Astrocyte of the spinal cord (primary cell): ENCODE measurements at regions not wholly inside any gene's neighbourhood (a gene's known extent, or its start where the extent isn't known, plus 50 kb on each side); places are given as distances from the start of the nearest gene placed in this dataset.

Experiments
- DNase-seq: peaks from one replicate; pipeline ENCODE4 v3.0.0; 2011; ENCODE audit warnings: low read depth, low spot score
- H3K4me3 ChIP-seq: 2 replicates; pipeline ENCODE4 v1.5.1; 2011; ENCODE audit warnings: low read depth, mild to moderate bottlenecking, low read length, moderate library complexity
- in situ Hi-C: cut with HindIII; loops from 2 replicates; pipeline ENCODE4 v1.10.0; 2017; ENCODE audit warnings: low sequenced_read_pairs
- TF ChIP-seq, protein P1 (sequence below): IDR thresholded peaks from 2 replicates; pipeline ENCODE4 v1.5.1; 2012; ENCODE audit warnings: low read depth, mild to moderate bottlenecking, low read length, inconsistent platforms

- no peak for DNase-seq
- H3K4me3 ChIP-seq: no peak overlapping the region
- TF ChIP-seq, protein P1, sequence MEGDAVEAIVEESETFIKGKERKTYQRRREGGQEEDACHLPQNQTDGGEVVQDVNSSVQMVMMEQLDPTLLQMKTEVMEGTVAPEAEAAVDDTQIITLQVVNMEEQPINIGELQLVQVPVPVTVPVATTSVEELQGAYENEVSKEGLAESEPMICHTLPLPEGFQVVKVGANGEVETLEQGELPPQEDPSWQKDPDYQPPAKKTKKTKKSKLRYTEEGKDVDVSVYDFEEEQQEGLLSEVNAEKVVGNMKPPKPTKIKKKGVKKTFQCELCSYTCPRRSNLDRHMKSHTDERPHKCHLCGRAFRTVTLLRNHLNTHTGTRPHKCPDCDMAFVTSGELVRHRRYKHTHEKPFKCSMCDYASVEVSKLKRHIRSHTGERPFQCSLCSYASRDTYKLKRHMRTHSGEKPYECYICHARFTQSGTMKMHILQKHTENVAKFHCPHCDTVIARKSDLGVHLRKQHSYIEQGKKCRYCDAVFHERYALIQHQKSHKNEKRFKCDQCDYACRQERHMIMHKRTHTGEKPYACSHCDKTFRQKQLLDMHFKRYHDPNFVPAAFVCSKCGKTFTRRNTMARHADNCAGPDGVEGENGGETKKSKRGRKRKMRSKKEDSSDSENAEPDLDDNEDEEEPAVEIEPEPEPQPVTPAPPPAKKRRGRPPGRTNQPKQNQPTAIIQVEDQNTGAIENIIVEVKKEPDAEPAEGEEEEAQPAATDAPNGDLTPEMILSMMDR: no peak
- in situ Hi-C loops: no loop called here
These were observed 958.1 kb downstream of the KCNJ2 start for GRCh38 chr17:71127416-71127815.

DNA sequence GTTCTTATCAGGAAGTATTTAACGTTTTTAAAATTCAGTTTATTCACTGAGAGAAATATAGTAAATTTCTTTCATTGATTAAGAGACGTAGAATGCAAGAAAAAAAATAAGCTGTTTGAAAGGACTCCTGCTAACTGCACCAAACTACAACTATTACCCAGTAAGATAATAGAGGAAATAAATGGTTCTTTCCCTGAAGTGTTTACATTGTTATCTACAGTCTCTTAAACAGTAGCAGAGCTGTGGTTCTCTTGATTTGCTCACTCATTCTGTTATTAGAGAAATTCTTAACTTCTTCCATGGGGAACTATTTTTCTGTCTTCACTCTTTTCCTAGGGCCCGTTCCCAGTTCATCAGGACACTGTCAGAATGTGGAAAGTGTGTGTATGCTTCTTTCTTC lies 973.0 kb downstream of the KCNJ2 start:
- in situ Hi-C loops: no loop called here
- DNase-seq: no peak
- TF ChIP-seq, protein P1: no peak
- no peak overlapping the region for H3K4me3 ChIP-seq

- in situ Hi-C loops: no loop called here
- no peak overlapping the region for H3K4me3 ChIP-seq
- TF ChIP-seq, protein P1: no peak
- DNase-seq: no peak
These were observed 975.3 kb upstream of the SOX9 start for GRCh38 chr17:71145486-71145885.

GRCh38 chr17:71147906-71148305 lies 972.9 kb upstream of the SOX9 start:
- TF ChIP-seq, protein P1: no peak
- H3K4me3 ChIP-seq: no peak overlapping the region
- in situ Hi-C loops: no loop called here
- no peak for DNase-seq

GRCh38 chr17:71149607-71150006 lies 971.2 kb upstream of the SOX9 start:
- H3K4me3 ChIP-seq: no peak overlapping the region
- DNase-seq: no peak
- in situ Hi-C loops: no loop called here
- TF ChIP-seq, protein P1: no peak

DNA sequence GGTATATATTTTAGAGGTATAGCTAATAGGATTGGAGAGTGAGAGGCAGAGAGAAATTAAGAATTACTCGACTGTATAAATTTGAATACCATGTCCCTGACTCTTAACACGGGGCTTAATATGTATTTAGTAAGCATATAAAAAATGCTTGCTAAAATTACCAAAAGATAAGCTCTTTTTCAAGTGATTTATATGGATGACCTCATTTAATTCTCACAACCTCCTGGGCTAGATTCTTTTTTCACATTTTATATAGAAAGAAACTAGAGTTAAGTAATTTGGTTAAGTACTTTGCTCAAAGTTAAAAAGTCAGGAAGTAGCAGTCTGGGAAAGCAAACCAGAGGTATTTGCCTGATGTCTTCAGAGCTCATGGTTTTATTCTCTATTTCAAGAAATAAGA lies 963.5 kb upstream of the SOX9 start:
- no peak for DNase-seq
- TF ChIP-seq, protein P1: no peak
- in situ Hi-C loops: no loop called here
- no peak overlapping the region for H3K4me3 ChIP-seq

GRCh38 chr17:71158437-71158836 lies 962.4 kb upstream of the SOX9 start:
- in situ Hi-C loops: no loop called here
- no peak overlapping the region for H3K4me3 ChIP-seq
- DNase-seq: no peak
- TF ChIP-seq, protein P1: no peak
